T-helper 1 cell treated with Interleukin-12 subunit alpha and Interleukin-12 subunit beta and Interleukin-4 antibody, amounts not matched to agents 30 ng/mL and 1 ng/mL, for 36 hours (primary cell): ENCODE measurements at regions not wholly inside any gene's neighbourhood (a gene's known extent, or its start where the extent isn't known, plus 50 kb on each side); places are given as distances from the start of the nearest gene placed in this dataset.

Experiments used
- intact Hi-C: fragments of 100-400 bp; cut with micrococcal nuclease; formaldehyde crosslinking; loops from one replicate; pipeline ENCODE4 v1.15.1; 2024

DNA sequence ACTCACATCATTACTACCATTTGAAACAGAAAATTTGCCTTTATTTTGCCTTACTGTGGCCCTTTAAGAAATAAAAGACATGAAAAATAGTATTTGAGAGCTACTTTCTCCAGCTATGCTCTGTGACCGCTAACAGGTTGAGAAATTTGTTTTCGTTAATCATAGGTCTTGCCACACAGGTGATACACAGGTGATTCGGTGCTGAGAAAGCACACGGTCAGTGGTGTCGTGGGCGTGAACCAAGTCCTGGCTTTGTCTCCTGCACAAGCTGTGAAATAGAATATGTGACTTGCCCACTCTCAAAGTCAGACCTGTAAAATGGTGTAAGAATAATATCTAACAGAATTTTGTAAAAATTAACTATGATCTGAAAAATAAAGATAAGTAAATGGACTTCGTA is 155.3 kb upstream of the SLC39A10 start:
- intact Hi-C loops, result no loop called here

DNA sequence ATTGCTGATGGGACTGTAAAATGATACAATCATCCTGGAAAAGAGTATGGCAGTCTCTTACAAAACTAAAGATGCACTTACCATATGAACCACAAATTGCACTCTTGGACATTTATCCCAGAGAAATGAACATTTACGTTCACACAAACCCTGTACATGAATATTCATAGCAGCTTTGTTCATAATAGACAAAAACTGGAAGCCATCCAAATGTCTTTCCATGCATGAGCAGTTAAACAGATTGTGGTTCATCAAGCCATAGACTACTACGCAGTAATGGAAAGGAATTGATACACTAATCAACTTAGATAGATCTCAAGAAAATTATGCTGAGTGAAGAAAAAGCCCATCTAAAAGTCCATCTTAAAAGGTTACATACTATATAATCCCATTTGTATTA is 156.1 kb upstream of the SLC39A10 start:
- intact Hi-C loops, result no loop called here

DNA sequence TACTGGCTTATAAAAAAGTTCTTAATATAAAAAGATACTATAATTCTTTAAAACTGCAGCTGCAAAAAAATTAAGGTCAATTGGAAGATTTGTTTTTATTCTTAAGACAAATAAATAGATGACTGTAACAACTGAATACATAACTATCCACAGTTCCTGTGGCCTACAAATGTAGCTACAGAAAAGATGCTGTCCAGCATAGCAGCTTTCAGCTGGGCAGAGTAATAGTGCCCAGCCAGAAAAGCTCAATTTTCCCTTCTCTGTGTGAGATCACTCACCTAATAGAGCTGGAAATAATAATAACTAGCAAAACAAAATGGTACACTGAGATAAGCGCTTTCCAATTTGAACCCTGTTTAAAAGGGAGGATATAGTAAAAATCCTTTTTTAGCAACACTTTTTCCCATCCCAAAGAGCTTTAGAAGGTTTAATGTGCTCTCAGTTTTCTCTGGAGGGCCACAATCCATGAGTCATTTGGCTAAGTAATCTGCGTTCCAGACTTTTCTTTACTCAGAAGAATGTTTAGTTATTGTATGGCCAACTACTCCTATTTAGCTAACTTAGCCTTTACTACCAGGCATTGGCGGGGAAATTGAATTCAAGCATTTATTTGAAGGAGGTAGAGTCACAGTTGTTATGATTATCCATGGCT is 158.1 kb upstream of the SLC39A10 start:
- intact Hi-C loops, result loop anchor here (1.0 to 2.0 kb wide), 3 partner anchors 33 to 161 kb away; no protein-coding TSS in a partner anchor

DNA sequence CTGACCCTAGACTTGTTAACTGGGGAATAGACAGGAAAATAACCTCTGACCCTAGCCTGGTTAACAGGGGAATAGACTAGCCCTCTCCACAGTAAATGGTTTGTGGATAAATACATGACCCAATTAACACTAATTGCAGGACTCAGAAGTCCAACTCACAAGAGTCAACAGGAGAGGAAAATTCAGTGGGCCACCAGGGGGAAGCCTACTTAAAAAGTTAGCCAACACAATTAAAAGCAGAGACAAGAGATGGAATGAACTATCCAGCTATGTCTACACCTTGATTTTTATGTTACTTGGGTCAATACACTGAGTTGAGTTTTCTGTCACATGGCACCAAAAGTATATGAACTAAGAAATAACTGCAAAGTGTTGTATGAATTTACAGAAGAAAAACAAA is 158.8 kb upstream of the SLC39A10 start:
- intact Hi-C loops, result loop anchor here (1.0 to 2.0 kb wide), 3 partner anchors 34 to 162 kb away; no protein-coding TSS in a partner anchor

DNA sequence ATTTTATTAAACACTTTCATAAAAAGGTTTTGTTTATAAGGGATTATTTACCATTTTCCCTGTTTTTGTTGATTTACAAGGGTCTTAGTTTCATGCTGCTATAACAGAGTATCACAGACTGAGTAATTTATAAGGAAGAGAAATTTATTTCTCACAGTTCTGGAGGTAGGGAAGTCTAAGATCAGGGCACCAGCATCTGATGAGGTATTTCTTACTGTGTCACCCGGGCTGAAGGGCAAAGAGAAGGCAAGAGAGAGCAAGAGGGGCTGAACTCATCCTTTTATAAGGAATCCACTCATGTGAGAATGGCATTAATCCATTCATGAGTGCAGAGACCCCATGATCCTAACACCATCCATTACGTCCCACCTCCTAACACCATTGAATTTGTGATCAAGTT is 160.0 kb upstream of the SLC39A10 start:
- intact Hi-C loops, result no loop called here

DNA sequence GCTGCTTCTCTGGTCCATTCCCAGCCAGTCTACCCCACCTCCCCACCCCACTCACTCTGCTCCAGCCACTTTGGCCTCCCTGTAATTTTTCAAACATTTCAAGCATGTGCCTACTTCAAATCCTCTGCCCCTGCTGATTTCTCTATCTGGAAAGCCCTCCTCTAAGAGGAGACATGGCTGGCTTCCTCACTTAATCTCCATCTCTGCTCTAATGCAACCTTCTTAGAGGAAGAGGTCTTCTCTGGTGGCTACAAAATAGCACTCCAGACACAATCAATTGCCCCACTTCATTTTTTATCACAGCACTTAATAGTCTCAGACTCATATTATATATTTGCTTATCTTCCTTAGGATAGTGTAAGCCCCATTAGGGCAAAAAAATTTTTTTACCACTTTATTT is 161.1 kb upstream of the SLC39A10 start:
- intact Hi-C loops, result no loop called here

DNA sequence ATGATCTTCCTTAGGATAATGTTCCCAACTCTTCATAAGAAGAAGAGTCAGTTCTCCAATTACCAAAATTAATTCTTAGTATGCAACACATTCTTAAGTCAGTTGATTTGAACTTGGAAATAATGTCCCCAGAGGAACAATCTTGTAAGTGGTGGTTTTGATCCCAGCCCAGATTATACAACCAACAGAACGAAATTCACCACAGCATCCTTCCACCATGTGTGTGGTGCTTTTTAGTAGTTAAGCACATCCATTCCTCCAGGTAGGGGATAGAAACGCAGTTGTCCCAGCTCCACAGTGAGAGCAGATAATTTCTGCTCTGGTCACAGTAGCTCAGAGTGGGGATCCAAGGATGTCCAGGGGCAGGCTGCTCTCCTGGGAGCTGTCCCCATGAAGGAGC is 161.7 kb upstream of the SLC39A10 start:
- intact Hi-C loops, result no loop called here

DNA sequence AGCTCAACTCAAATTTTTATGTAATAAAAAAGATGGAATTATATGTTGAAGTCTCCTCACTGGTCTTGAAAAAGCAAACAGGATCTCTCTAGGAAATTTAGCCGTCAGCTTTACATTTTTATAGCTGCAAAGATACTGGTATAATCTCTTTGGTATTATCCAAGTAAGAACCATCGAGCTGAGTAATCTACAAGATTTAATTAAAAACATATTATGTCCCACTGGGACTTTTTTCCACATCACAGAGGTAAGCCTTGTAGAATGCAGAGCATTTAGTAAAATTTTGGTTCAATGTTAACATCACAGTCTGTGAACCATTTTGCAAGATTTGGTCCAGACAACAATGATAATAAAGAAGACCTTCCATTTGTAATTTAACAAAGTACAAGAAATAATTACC is 162.6 kb upstream of the SLC39A10 start:
- intact Hi-C loops, result no loop called here

DNA sequence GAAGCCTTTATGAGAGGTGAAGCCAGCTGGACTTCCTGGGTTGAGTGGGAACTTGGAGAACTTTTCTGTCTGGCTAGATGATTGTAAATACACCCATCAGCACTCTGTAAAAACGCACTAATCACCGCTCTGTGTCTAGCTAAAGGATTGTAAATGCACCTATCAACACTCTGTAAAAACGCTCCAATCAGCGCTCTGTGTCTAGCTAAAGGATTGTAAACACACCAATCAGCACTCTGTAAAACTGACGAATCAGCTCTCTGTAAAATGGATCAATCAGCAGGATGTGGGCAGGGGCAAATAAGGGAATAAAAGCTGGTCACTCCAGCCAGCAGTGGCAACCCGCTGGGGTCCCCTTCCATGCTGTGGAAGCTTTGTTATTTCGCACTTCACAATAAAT is 163.6 kb upstream of the SLC39A10 start:
- intact Hi-C loops, result no loop called here

DNA sequence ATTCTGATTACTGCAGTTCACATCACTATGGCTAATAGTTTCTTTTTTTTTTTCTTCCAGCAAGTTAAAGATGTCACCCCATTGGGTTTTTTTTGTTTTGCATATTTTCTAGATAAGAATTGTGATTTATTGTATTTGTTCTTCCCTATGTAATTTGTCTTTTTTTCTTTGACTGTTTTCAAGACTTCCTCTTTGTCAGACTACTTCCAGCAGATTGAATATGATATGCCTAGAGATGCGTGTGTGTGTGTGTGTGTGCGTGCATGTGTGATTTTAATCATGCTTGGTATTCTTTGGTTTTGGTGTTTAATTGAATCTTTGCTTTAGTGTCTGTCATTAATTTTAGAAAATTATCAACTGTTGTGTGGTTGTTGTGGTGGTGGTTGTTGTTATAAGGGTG is 166.7 kb upstream of the SLC39A10 start:
- intact Hi-C loops, result no loop called here

DNA sequence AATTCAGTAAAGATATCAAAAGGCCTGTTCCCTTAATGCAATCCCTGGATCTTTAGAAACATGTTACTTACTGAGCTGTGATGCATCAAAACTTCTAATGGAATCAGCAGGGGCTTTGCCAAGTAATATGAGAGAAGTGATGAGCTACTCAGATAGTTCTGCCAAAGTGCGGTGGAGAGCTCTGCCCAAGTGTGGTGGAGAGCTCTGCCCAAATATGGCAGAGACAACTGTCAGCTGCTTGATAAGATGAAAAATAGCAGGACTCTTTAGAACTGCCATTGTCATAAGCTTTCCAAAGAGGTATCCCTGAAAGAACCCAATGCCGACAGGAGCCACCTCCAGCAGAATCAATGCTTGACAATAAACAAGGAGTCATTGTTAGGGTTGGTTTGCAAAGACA is 167.9 kb upstream of the SLC39A10 start:
- intact Hi-C loops, result loop anchor here (5.0 kb wide), 1 partner anchor 578 kb away; the partner anchor contains the start of gene DNAH7

DNA sequence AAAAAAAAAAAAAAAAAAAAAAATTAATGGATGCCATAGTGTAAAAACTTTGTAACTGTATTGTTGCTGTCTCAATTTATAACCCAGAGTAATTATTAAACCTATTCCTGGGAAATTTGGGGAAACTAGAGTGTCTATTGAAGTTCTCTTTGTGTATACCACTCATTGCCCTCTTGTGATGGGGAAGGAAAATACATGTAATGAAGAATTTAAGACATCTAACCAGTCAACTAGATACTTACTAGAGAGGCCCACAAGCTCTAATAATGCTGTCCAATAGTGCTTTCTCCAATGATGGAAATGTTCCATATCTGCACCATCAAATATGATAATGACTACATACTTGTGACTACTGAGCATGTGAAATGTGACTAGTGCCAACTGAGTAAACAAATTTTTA is 168.5 kb upstream of the SLC39A10 start:
- intact Hi-C loops, result loop anchor here (5.0 kb wide), 1 partner anchor 579 kb away; the partner anchor contains the start of gene DNAH7

DNA sequence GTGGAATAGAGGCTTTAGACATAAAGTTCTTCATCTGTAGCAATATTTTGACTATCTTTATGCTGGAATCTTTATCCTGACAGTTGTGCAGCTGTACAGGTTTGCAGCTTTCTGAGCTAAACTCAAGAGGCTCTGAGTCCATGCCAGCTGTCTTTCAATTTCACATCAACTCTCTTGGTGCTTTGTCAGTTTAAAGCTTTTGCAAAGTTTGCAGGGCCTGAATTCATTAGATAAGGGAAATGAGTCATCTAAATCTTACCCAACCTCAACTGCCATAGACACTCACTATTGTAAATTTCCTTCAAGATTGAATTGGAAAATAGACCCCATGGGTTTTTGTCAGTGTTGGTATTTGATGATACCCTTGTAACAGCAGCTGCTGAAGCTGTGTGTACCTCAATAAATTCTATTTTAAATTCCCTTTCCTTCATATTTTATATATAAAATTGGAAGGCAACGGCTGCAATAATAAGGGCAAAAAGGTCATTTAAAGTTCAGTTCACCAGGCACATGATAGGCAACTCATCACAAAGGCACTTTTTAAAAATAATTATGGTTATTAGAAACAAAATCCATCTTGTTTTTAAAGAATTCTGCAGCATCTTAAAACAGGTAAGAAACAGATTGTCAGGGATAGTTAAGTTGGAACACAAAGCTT is 169.9 kb upstream of the SLC39A10 start:
- intact Hi-C loops, result loop anchor here (1.0 to 5.0 kb wide), 6 partner anchors 10 to 580 kb away; partner anchors contain the start of gene DNAH7

DNA sequence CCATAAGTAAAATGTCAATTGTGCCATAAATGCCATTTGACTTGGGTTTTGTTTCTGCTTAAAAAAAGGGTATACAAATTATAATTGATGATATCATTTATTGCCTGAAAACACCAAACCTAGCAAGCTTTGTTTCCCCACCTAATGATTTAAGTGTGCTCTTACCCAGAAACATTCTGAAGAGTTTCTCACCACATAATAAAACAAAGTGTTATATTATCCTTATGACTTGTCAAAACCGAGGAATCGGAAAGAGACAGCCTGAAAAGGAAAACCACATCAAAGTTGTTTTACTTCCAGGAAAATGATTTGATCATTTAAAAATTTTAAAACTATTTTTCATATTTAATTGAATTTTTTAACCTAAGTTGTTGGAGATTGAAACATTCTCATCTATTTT is 170.5 kb upstream of the SLC39A10 start:
- intact Hi-C loops, result loop anchor here (1.0 to 5.0 kb wide), 3 partner anchors 9 to 581 kb away; partner anchors contain the start of gene DNAH7

DNA sequence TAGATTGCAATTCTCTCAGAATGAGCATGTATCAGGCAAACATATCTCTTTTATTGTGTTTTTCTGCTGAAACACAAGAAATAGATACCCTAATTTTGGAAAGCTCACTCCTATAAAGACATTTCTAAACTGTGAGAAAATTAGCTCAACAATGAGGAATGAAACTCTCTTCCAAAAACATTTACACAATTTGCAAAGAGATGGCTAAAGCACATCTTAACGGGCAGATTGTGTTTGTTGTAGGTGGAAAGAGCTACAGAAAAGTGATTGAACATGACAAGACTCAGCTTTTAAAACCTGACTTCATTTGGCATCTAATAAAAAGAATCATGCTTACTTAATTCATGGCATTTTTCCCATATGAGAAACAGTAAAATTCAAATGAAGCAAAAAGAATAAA is 175.0 kb upstream of the SLC39A10 start:
- intact Hi-C loops, result no loop called here

DNA sequence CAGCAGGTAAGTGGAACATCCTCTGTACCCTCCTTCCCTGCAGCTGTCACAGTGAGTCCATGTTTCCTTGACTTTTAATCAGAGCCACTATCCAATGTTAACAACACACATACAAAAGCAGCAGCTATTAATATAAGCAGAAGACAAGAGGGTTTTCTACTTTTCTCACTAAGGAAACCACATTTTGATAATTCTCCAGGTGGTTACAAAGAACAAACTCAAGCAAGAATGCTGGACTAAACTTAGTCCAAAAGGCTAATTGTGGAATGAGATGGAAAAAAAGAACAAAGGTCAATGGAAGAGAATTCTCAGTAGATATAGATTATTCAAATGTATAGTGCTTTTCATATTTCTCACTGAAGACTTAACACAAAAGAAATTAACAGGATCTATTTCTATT is 176.9 kb upstream of the SLC39A10 start:
- intact Hi-C loops, result no loop called here

DNA sequence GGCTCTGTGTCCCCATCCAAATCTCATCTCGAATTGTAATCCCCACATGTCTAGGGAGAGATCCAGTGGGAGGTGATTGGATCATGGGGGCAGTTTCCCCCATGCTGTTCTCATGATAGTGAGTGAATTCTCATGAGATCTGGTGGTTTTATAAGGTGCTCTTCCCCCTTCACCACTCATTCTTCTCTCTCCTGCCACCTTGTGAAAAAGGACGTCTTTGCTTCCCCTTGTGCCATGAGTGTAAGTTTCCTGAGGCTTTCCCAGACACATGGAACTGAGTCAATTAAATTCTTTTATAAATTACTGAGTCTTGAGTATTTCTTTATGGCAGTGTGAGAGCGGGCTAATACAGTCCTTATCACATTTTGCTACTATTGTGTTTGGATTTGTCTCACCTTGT is 177.6 kb upstream of the SLC39A10 start:
- intact Hi-C loops, result loop anchor here (5.0 kb wide), 1 partner anchor 1012 kb away; no protein-coding TSS in a partner anchor

DNA sequence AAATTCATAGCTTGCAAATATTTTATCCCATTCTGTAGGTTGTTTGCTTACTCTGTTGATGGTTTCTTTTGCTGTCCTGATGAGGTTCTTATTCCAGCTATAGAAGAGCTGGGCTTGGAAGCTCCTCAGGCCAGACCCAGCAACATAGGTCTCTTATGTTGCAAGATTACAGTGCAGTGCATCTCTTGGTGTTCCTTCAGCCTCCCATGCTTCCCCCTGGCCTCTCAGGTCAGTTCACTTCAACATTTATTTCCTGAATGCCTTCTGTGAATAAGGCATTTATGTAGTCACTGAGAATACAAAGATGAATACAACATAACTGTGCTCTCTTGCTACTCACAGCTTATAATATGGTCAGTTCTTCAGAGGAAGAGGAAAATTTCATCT is 179.0 kb upstream of the SLC39A10 start:
- intact Hi-C loops, result loop anchor here (1.0 to 5.0 kb wide), 5 partner anchors 8 to 1011 kb away; partner anchors contain the start of gene SLC39A10

DNA sequence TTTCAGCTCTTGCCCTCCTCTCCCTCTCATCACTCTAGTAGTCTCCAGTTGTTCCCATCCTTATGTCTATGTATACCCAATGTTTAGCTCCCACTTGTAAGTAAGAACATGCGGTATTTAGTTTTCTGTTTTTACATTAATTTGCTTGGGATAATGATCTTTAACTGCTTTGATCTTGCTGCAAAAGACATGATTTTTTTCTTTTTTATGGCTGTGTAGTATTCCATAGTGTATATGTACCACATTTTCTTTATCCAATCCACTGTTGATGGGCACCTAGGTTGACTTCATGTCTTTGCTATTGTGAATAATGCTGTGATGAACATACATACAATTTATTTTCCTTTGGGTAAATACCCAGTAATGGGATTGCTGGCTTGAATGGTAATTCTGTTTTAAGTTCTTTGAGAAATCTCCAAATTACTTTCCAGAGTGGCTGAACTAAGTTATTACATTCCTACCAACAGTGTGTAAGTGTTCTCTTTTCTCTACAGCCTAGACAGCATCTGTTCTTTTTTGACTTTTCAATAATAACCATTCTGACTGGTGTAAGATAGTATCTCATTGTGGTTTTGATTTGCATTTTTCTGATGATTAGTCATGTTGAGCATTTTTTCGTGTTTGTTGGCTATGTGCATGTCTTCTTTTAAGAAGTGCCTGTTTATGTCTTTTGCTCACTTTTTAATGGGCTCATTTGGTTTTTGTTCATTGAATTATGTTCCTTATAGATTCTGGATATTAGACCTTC is 179.6 kb upstream of the SLC39A10 start:
- intact Hi-C loops, result loop anchor here (1.0 to 5.0 kb wide), 5 partner anchors 9 to 1010 kb away; partner anchors contain the start of gene SLC39A10

DNA sequence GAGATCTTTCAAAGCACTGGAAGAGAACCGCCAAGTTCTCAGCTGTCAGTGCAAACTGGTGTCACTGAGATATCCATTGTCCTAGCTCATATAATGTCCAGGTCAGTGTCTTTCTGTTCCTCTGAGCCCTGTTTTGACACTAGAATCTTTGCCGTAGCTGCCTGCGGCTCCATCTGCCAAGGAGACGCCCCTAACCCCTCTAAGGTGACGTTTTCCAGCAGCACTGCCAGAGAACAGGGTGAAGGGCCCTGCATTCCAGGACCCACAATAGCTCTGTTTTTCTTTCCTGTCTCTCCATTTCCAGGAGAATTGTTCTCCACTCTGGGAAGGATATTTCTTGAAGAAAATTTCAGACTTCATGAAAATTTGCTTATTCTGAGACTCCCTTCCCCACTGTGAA is 181.7 kb upstream of the SLC39A10 start:
- intact Hi-C loops, result loop anchor here (5.0 kb wide), 1 partner anchor 1008 kb away; no protein-coding TSS in a partner anchor

DNA sequence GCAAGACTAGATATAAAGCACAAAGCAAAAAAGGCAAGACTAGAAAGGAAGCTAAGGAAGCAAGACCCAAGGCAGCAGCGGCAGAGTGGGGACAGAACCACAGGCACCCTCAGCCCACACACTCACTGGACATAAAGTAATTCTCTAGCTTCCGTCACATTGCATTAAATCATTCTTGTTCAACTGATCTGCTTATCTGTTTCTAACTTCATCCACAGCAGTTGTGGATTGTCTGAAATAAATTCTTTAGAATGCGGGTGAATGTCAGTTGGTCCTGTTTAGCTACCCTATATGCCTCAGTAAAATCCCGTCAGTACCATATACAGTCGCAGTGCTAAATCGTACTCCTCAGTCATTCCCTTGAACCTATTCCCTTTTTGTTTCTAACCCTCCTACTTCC is 183.2 kb upstream of the SLC39A10 start:
- intact Hi-C loops, result no loop called here
